H1 (cell line): ENCODE measurements at regions not wholly inside any gene's neighbourhood (a gene's known extent, or its start where the extent isn't known, plus 50 kb on each side); places are given as distances from the start of the nearest gene placed in this dataset.

ENCODE experiments used
- CTCF ChIA-PET: fragments of 300-600 bp; sonication (Branson Sonifier 250); formaldehyde crosslinking; loops from one replicate; lab custom pipeline; 2021; ENCODE audit not compliant: partially characterized antibody; lab: Charles Lee
- POLR2A ChIA-PET: fragments of 300-600 bp; sonication (Branson Sonifier 250); formaldehyde crosslinking; loops from one replicate; lab custom pipeline; 2021; ENCODE audit warnings: inconsistent platforms; ENCODE audit not compliant: partially characterized antibody; lab: Charles Lee
- DNase-seq, 2 experiments: peaks; one replicate each; pipeline versions ENCODE4 v3.0.0 to v3.0.0-alpha.2; 2010 to 2022; ENCODE audit warnings: low spot score in 2 of 2, low read depth in 1 of 2, mixed read lengths in 1 of 2
- FAIRE-seq: peaks from 2 replicates; lab custom pipeline; 2011; peaks lifted over from hg19 to GRCh38; lab: Jason Lieb, UNC
- H2AFZ ChIP-seq: 2 replicates; pipeline ENCODE4 v1.8.1; 2012; ENCODE audit warnings: low read length, inconsistent platforms
- H2AK5ac ChIP-seq: 2 replicates; pipeline ENCODE4 v1.6.1; 2013; ENCODE audit warnings: low read depth, low read length
- H2BK120ac ChIP-seq: replicated peaks from 2 replicates; pipeline ENCODE3; 2013; ENCODE audit warnings: low read depth, low read length, inconsistent platforms
- H2BK12ac ChIP-seq: 2 replicates; pipeline ENCODE4 v1.6.1; 2013; ENCODE audit warnings: low read depth, low read length
- H2BK15ac ChIP-seq: 2 replicates; pipeline ENCODE4 v1.6.1; 2013; ENCODE audit warnings: low read length
- H2BK20ac ChIP-seq: 2 replicates; pipeline ENCODE4 v1.6.1; 2013; ENCODE audit warnings: low read length
- H2BK5ac ChIP-seq: 2 replicates; pipeline ENCODE4 v1.6.1; 2013; ENCODE audit warnings: low read depth, low read length
- H3K14ac ChIP-seq: 2 replicates; pipeline ENCODE4 v1.6.1; 2013; ENCODE audit warnings: inconsistent platforms; ENCODE audit not compliant: insufficient read length
- H3K18ac ChIP-seq: 2 replicates; pipeline ENCODE4 v1.6.1; 2013; ENCODE audit warnings: low read length; ENCODE audit errors: extremely low read depth
- H3K23ac ChIP-seq: 2 replicates; pipeline ENCODE4 v1.6.1; 2013; ENCODE audit warnings: inconsistent platforms; ENCODE audit not compliant: insufficient read length
- H3K23me2 ChIP-seq: 2 replicates; pipeline ENCODE4 v1.6.1; 2013; ENCODE audit warnings: low read depth, low read length
- H3K27ac ChIP-seq: 2 replicates; pipeline ENCODE4 v1.6.1; 2011; ENCODE audit warnings: low read depth, low read length, inconsistent platforms
- H3K27me3 ChIP-seq, 4 experiments: replicated peaks in 1 of 4; 1 replicate in 1 of 4; 2 replicates in 3 of 4; pipeline versions ENCODE4 v1.6.1 to v1.8.1; 2011 to 2013; ENCODE audit warnings: low read length in 3 of 4, mild to moderate bottlenecking in 3 of 4, inconsistent platforms in 2 of 4, mixed read lengths in 2 of 4, moderate library complexity in 1 of 4; ENCODE audit not compliant: control insufficient read depth in 3 of 4, insufficient read depth in 3 of 4; ENCODE audit errors: extremely low read depth in 1 of 4
- H3K36me3 ChIP-seq, 4 experiments: 2 replicates each; pipeline versions ENCODE4 v1.6.1 to v1.8.1; 2011 to 2013; ENCODE audit warnings: mild to moderate bottlenecking in 4 of 4, low read length in 3 of 4, moderate library complexity in 2 of 4, control low read depth in 1 of 4, inconsistent platforms in 1 of 4; ENCODE audit not compliant: insufficient read depth in 4 of 4, control insufficient read depth in 2 of 4
- H3K4ac ChIP-seq: replicated peaks from 2 replicates; pipeline ENCODE3; 2013; ENCODE audit warnings: low read length, low read depth, mixed read lengths, inconsistent platforms; ENCODE audit not compliant: insufficient read length
- H3K4me1 ChIP-seq, 4 experiments: replicated peaks in 1 of 4; 1 replicate in 1 of 4; 2 replicates in 3 of 4; pipeline versions ENCODE4 v1.6.1 to v1.8.1; 2011 to 2013; ENCODE audit warnings: low read length in 3 of 4, inconsistent platforms in 2 of 4, mixed read lengths in 1 of 4; ENCODE audit not compliant: insufficient read depth in 4 of 4, control insufficient read depth in 3 of 4
- H3K4me2 ChIP-seq, 2 experiments: 2 replicates each; pipeline versions ENCODE4 v1.6.1 to v1.8.1; 2011 to 2013; ENCODE audit warnings: low read depth in 2 of 2, low read length in 2 of 2, control low read depth in 1 of 2, inconsistent platforms in 1 of 2, mild to moderate bottlenecking in 1 of 2; ENCODE audit not compliant: insufficient read depth in 1 of 2
- H3K4me3 ChIP-seq, 4 experiments: fragments of 200-600, 300-600 bp in 1 of 4; sonication (generic), shearing (Covaris generic), sonication (Bioruptor Twin) in 1 of 4; 2 replicates each; pipeline versions ENCODE4 v1.5.1 to v1.8.1; 2011 to 2016; ENCODE audit warnings: low read length in 4 of 4, low read depth in 3 of 4, control low read depth in 2 of 4, inconsistent platforms in 2 of 4, mild to moderate bottlenecking in 2 of 4, mixed read lengths in 1 of 4, moderate library complexity in 1 of 4; ENCODE audit not compliant: insufficient read depth in 2 of 4; ENCODE audit errors: extremely low read depth in 1 of 4
- H3K56ac ChIP-seq: replicated peaks from 2 replicates; pipeline ENCODE3; 2013; ENCODE audit warnings: low read depth, mild to moderate bottlenecking, mixed read lengths, low read length, inconsistent platforms; ENCODE audit not compliant: insufficient read length
- H3K79me1 ChIP-seq: 2 replicates; pipeline ENCODE4 v1.6.1; 2013; ENCODE audit warnings: low read depth, low read length, control low read depth
- H3K79me2 ChIP-seq, 2 experiments: 2 replicates each; pipeline versions ENCODE4 v1.6.1 to v1.8.1; 2012 to 2013; ENCODE audit warnings: low read length in 2 of 2, mild to moderate bottlenecking in 2 of 2, inconsistent platforms in 1 of 2; ENCODE audit not compliant: insufficient read depth in 2 of 2, control insufficient read depth in 1 of 2
- H3K9ac ChIP-seq, 4 experiments: replicated peaks in 1 of 4; 1 replicate in 1 of 4; 2 replicates in 3 of 4; pipeline versions ENCODE4 v1.6.1 to v1.8.1; 2011 to 2013; ENCODE audit warnings: low read depth in 3 of 4, low read length in 3 of 4, control low read depth in 2 of 4, mild to moderate bottlenecking in 2 of 4, moderate library complexity in 2 of 4, inconsistent platforms in 1 of 4; ENCODE audit errors: extremely low read depth in 1 of 4
- H3K9me3 ChIP-seq, 2 experiments: 2 replicates each; pipeline versions ENCODE4 v1.6.1 to v1.8.1; 2012 to 2013; ENCODE audit warnings: mild to moderate bottlenecking in 2 of 2, moderate library complexity in 2 of 2, control low read depth in 1 of 2, inconsistent platforms in 1 of 2, low read depth in 1 of 2, low read length in 1 of 2, mixed read lengths in 1 of 2; ENCODE audit not compliant: insufficient read depth in 2 of 2
- H4K20me1 ChIP-seq, 2 experiments: replicated peaks in 1 of 2; 2 replicates each; pipeline versions ENCODE3 to v1.8.1; 2011 to 2013; ENCODE audit warnings: inconsistent platforms in 2 of 2, low read length in 2 of 2, mild to moderate bottlenecking in 1 of 2; ENCODE audit not compliant: insufficient read depth in 2 of 2, control insufficient read depth in 1 of 2
- H4K5ac ChIP-seq: 2 replicates; pipeline ENCODE4 v1.6.1; 2013; ENCODE audit warnings: low read length, low read depth, mixed read lengths, inconsistent platforms; ENCODE audit not compliant: insufficient read length
- H4K8ac ChIP-seq: 2 replicates; pipeline ENCODE4 v1.8.0; 2013; ENCODE audit warnings: mild to moderate bottlenecking, moderate library complexity, low read length, inconsistent platforms; ENCODE audit not compliant: insufficient read depth; ENCODE audit errors: extremely low read depth
- H4K91ac ChIP-seq: replicated peaks from 2 replicates; pipeline ENCODE3; 2013; ENCODE audit warnings: low read length, mixed read lengths, inconsistent platforms; ENCODE audit not compliant: insufficient read length
- BACH1 ChIP-seq: IDR thresholded peaks from 2 replicates; pipeline ENCODE4 v1.6.1; 2012; ENCODE audit warnings: low read length, improper control_type of control experiment
- EZH2 ChIP-seq: fragments of 200-600 bp; sonication (generic); IDR thresholded peaks from 2 replicates; pipeline ENCODE4 v1.7.1; 2012; ENCODE audit warnings: low read depth, mild to moderate bottlenecking, moderate library complexity, low read length, inconsistent platforms; ENCODE audit not compliant: severe bottlenecking
- HDAC6 ChIP-seq: IDR thresholded peaks from one replicate; pipeline ENCODE4 v1.7.1; 2012; ENCODE audit warnings: low read depth, mild to moderate bottlenecking, inconsistent platforms, low read length, moderate library complexity
- SIN3A ChIP-seq, 2 experiments: IDR thresholded peaks in 1 of 2; conservative IDR thresholded peaks in 1 of 2; 2 replicates each; pipeline ENCODE4 v1.6.1; 2011 to 2012; ENCODE audit warnings: low read length in 2 of 2, improper control_type of control experiment in 1 of 2, low read depth in 1 of 2, mild to moderate bottlenecking in 1 of 2
- YY1 ChIP-seq: IDR thresholded peaks from 2 replicates; pipeline ENCODE4 v1.6.1; 2011; ENCODE audit warnings: low read depth, mild to moderate bottlenecking, low read length
- WGBS, 2 experiments: shearing (Covaris generic) in 1 of 2; methylation state at CpG; one replicate each; pipeline versions ENCODE4 v1.1.6 to v1.1.7; 2013 to 2015; ENCODE audit warnings: low lambda C conversion rate in 2 of 2, mixed read lengths in 2 of 2, inconsistent platforms in 1 of 2, low coverage in 1 of 2, missing lambda C conversion rate in 1 of 2; ENCODE audit not compliant: insufficient replicate concordance in 2 of 2, insufficient coverage in 1 of 2, insufficient read length in 1 of 2; ENCODE audit errors: extremely low coverage in 1 of 2, missing lambda C conversion rate in 1 of 2; 5-methylcytosine and 5-hydroxymethylcytosine counted together

DNA sequence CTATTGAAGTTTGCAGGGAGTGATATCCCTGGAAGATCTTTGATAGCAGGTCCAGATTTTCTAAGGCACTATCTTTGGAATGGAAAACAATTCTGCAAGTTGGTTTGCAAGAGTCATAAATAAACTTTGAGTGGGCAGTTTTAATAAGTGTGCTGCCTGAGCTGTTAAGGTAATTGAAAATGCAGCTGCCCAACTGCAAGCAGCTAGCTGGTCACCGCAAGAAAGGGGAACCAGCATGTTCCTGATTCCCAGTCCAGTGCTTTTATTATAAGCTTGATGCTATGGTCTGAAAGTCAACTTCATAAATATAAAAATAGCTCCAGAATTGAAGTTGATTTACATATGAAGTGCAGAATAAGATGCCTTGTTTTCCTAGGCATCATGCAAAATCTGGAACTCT is 308.4 kb downstream of the ZNF248 start:
- Histone ChIP-seq H4K5ac (no peak overlapping the region), H3K18ac (no peak overlapping the region), H3K79me2 (no peaks in the 10 kb centered on the region), H3K4ac (no peak overlapping the region), H2BK15ac (no peak overlapping the region), H3K36me3 (no peaks in the 10 kb centered on the region), H3K79me1 (no peaks in the 10 kb centered on the region), H3K27ac (no peak overlapping the region), H4K20me1 (no peaks in the 10 kb centered on the region), H3K27me3 (no peaks in the 10 kb centered on the region), H3K23ac (no peak overlapping the region), H2AFZ (no peak overlapping the region), H2BK20ac (no peak overlapping the region), H3K9me3 (peaks cover 57 to 92% of the 10 kb centered on the region in 2 experiments), H4K91ac (no peak overlapping the region), H3K9ac (no peak overlapping the region), H3K4me1 (no peaks in the 10 kb centered on the region), H3K56ac (no peak overlapping the region), H2BK120ac (no peak overlapping the region), H4K8ac (no peak overlapping the region), H3K23me2 (no peaks in the 10 kb centered on the region), H3K4me2 (no peak overlapping the region), H2AK5ac (no peak overlapping the region), H2BK5ac (no peak overlapping the region), H3K4me3 (no peak overlapping the region), H3K14ac (no peak overlapping the region), H2BK12ac (no peak overlapping the region)
- WGBS, 2 experiments, result 100% methylated on average over 1 of the region's 1 CpG; no CpG with 5 or more reads in 1 of the 2 experiments
- ChIA-PET POLR2A (no interaction called here), CTCF (no interaction called here)
- FAIRE-seq (no peak), DNase-seq (no peak)
- TF ChIP-seq YY1, result no peak
- TF ChIP-seq SIN3A (conservative IDR thresholded peaks at IDR 0.05 in 1 of 2, IDR thresholded peaks at IDR 0.05 in 1 of 2; ENCODE audit: low read depth in 1 of 2, low read length in 2 of 2), result no peak
- no peak for TF ChIP-seq HDAC6
- no peak for TF ChIP-seq EZH2
- TF ChIP-seq BACH1, result no peak
